Stimulated activated naive CD4-positive, alpha-beta T cell treated with Interleukin-2 at 50 U/mL for 16 hours (primary cell): ENCODE measurements at regions not wholly inside any gene's neighbourhood (a gene's known extent, or its start where the extent isn't known, plus 50 kb on each side); places are given as distances from the start of the nearest gene placed in this dataset.
"Not testable (repeated sequence)": the region's sequence is repeated elsewhere in the genome, so short reads cannot be mapped to it uniquely, and the experiment has no call there.

ENCODE experiments used
- DNase-seq: peaks from one replicate; lab custom pipeline; 2025; lab: John Stamatoyannopoulos, UW

DNA sequence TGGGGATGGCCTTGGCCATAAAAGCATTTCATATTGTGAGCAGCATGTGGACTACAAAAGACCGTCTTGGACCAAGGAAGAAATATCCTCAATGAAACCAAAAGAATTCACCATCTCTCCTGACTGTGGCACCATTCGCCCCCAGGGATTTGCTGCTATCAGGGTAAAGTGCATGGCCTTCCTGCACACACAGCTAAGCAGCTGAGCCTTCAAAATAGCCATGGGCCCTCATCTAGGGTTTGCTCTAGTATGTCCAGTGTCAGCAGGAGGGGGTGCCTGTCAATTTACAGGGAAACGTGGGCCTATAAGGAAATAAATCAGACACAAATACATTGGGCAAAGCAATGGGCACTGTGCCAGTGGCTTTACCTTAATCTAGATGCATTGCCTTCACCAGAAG, 296.6 kb upstream of the NBPF12 start:
- DNase-seq: not testable (repeated sequence)

DNA sequence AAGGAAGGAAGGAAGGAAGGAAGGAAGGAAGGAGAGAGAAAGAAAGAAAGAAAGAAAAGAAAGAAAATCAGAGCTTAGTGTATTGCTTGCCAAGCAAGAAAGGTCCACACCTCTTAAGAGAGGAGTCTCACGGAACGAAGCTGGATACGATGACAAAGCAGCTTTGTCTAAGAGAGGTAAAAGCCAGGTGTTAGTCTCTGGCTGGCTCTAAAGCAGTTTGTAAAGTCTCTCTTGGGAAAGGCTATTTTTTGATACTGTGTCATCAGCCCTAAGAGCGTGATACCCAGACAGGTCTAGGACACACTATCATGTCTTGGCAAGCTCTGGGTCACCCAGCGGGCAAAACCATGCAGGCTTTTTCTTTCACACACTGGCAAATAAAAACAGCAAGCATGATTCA, 297.5 kb upstream of the NBPF12 start:
- DNase-seq: not testable (repeated sequence)

DNA sequence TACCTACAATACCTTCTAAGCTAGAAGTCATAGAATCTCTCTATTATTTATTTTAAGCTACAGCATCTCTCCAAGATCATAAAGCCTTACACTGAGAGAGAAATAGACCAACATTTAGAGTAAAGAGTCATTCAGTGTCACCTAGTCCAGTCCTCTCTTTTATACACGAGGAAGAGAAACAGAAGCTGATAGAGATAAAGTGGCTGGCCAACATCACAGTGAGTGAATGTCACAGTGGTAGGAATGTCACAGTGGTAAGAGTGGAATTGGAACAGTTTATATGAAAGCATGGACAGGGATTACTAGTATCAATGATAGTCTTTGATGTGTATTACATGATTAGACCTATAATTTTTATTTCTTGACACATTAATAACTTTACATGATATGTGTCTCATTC, 307.8 kb upstream of the NBPF12 start:
- DNase-seq: not testable (repeated sequence)

DNA sequence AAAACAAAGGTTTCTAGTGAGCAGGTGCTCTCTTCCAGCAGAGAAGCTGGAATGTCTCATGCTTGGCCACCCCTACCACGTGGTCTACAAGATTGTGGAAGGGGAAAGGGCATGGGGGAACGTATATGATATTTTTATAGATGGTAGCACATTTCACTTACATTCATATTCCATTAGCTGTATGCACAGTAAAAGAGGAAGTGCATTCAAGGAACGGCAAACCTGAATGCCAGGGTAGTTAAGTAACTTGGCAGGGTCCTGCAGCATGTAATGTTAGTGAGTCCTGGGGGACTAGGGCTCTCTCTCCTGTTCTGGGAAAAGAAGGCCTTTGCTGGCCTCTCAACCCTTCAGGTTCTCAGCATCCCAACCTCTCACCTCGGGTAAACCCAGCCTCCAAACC, 319.5 kb upstream of the NBPF12 start:
- DNase-seq: not testable (repeated sequence)

DNA sequence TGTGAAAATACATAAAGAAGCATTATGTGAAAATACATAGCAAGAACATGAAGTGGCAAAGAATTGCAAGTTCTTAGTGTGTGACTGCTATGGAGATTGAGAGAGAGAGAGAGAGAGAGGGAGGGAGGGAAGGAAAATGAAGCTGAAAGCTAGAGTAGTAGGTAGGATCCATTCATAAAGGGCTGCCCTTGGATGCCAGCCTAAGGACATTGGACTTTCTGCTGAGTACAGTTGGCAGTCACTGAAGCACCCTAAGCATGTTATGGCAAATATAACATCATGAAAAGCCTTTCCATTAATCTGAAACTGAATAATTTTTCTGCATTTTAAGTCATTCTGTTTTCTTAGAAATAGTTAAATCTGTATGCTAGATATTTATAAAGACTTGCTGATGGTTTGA, 333.4 kb upstream of the NBPF12 start:
- not testable (repeated sequence) for DNase-seq

DNA sequence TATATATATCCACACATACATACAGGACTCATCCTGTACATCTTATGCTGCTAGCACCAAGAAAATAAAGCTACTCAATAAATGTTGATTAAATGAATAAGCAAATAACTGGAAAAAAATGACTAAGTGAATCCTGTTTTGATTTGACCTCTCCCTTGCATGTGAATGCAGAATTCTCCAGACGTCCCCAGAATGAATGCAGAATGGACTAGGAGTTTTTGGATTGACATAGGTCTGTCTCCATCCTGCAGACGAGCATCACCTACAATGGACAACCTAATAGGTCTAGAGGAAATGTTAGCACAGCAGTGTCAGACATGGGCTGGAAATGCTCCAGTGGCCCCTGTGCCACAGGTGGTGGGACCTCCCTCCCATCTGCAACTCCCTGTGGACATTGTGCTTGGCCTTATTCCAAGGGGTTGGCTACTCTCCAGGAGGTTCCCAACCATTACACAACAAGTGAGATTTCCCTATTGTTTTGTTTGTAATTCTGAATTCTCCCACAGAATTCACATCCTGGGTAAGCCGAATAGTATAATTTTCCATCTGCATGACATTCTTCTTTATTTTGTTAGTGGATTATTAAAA, 337.3 kb upstream of the NBPF12 start:
- not testable (repeated sequence) for DNase-seq

DNA sequence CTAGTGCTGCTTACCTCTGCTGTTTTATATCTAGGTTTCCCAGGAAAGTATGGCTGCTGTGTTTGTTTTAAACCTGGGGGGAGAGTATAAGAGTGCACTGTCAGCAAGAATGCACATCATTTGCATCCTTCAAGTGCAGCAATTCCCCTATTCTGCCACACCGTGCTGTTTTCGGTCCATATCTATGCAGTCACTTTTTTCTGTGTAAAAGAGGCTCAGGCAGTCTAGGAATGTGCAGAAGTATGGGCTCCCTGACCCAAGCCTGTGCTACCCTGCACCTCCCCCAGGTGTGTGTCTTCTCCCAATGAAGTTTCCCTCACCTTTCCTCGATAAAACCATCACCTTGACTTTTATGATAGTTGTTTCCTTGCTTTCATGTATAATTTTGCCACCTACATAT, 338.2 kb upstream of the NBPF12 start:
- DNase-seq: not testable (repeated sequence)

DNA sequence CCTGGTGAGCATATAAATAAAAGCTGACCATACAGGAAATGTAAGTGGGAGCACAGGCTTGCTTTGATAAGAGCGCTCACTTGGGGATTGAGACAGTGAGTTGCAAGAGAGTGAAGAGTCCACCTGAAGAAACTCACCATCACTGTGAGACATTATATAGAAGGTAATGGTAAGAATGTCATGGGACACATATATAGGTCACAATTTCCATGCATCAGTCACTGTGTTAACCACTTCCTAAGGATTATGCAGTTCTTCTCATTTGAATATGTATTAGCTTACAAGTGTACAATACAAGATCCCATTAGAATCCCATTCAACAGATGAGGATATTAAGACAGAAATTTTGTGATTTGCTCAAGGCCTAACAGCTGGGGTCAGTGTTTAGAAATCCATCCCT, 352.4 kb upstream of the NOTCH2NLA start:
- DNase-seq: not testable (repeated sequence)

DNA sequence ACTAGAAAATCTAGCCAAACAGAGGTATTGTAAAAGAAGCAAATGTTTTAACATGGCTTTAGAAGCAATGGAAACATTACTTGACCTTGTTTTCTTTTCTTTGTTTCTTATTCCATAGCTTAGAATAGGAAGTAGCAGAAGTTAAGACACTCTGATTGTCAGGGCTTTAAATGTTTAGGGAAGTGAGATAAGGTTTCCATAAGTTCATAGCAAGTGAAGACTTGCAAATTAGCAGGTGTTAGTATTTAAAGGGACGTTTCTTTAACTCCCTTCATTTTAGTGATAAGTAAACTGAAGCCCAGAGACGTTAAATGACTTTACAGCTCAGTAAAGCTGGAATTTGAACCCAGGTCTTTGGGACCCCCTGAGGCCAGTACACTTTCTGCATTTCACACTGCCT, 338.7 kb upstream of the NOTCH2NLA start:
- not testable (repeated sequence) for DNase-seq

DNA sequence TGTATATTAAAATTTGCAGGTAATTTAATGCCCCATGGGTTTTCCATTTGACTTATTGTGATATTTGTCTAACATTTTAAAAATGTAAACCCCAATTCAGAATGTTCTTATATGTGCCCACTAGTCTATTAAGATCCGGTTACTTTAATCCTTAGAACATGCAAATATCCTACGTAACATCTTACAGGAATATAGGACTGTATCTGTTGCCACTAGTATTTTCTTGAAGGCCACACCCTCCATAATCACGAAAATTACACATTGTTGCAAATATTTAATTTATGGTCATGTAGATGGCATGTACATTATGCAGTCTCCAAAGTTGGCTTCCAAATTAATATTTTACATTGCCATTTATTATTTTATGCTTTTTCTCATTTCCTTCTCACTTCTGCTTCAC, 329.2 kb upstream of the NOTCH2NLA start:
- not testable (repeated sequence) for DNase-seq

DNA sequence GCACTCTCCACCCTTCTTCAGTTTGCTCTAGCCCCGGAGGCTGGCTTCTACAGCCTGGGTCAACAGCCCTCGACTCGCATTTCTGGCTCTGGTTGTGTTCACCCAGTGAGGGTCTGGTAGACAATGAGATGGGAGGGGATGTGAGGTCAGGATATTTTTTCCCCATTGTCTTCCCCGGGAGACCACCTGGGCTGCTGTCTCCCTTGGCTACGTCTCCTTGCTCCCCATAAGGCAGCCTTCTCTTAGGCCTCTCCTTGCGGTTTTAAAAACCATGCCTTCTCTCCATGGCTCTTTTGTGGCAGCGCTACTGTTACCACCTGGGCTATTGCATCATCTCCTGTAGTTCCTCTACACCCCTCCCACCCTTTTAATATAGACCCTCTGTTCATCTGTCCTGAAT, 327.6 kb upstream of the NOTCH2NLA start:
- not testable (repeated sequence) for DNase-seq

DNA sequence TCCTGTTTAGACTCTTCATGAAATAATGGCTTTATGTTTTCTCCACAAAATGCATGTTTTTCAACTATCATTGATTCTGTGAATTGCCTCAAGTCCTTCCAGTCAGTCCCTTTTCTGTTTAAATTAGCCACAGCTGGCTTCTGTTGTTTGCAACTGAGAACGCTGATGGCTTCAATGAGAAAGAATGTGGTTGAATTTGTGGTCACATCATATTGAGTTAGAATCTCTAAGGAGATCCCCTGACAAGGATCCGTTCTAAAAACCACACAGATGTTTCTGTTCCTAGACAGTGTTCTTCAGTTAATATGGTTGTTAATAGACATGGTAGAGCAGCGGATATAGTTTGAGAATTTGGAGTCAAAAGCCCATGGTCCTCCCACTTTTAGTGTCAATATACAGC, 323.6 kb upstream of the NOTCH2NLA start:
- not testable (repeated sequence) for DNase-seq

DNA sequence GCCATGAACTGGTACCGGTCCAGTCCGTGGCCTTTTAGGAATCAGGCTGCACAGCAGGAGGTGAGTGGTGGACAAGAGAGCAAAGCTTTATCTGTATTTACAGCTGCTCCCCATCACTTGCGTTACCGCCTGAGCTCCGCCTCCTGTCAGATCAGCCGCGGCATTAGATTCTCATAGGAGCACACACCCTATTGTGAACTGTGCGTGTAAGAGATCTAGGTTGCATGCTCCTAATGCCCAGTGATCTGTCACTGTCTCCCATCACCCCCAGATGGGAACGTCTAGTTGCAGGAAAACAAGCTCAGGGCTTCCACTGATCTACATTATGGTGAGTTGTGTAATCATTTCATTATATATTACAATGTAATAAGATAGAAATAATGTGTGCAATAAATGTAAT, 319.9 kb upstream of the NOTCH2NLA start:
- DNase-seq: not testable (repeated sequence)

DNA sequence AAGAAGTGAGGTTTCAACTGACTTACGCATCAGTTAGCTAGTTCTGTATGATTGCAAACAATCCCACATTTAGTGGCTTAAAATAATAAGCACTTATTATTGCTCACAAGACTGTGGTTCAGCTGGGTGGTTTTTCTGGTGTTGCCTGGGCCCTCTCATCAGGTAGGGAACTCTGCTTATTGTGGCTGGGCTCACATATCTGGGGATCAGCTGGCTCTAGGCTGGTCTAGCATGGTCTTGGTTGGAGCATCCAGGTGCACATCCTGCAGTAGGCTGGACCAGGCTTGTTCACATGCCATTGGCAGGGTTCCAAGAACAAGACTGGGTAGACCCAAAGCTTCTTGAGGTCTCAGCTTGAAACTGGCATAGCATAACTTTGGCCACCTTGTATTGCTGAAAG, 317.4 kb upstream of the NOTCH2NLA start:
- DNase-seq: not testable (repeated sequence)

DNA sequence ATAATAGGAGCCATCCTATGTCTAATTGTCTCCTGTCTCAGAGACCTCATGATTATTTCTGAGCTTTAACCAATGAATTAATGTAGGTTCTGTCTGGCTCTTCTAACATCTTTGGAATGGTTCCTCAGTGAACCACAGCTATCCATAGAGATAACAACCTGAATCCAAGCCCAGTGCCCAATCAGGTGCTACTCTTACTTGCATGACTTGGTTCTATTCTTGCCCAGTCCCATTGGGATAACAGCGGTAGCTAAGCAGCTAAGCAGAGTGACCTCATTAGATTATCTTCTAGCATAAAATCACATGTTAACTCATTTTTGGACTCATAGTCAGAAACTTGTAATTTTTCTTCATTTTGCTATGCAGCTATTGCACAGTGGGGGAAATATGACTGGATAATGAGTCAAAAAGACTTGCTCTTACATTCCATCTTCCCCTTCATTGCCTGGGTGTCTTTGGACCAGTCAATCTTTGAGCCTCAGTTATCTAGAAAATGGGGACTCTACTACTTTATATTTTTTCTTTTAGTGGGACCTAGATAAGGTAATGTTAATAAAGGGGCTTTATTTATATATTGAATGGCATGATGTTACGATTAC, 309.1 kb upstream of the NOTCH2NLA start:
- not testable (repeated sequence) for DNase-seq

DNA sequence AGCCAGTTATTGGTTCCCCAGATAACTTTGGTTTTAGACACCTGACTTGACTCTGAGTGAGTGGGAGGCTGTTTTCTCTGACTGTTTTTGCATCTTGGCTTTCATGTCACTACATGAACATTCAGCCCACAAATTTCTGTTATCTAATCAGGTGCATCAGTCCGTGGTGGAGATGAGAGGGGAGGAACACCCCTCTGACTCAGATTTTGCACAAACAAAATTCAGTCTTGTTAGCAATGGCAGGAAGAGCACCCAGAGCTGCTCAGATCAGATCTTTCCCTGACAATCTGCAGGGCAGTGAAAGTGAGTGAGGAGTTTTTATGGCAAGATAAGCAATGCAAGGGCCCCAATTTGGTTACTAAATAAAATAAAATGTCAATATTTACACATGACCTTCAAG, 307.2 kb upstream of the NOTCH2NLA start:
- not testable (repeated sequence) for DNase-seq

DNA sequence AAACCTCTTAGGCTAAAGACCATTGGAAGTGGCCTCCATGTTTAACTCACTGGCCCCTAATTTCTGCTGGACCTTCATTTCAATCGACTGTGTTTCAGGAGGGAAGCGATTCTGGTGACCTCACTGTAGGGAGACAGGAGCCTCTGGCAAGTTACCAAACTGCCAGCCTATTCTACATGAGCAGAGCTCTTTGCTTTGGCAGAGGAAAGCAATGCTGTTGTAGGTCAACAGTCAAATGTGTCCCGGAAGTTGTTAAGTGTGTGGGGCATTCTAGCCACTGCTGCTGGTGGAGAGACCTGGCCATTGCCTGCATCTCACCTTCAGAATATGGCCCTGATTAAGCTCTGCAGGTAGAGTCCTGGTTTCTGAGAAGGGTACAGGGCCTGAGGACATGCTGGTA, 306.8 kb upstream of the NOTCH2NLA start:
- not testable (repeated sequence) for DNase-seq

DNA sequence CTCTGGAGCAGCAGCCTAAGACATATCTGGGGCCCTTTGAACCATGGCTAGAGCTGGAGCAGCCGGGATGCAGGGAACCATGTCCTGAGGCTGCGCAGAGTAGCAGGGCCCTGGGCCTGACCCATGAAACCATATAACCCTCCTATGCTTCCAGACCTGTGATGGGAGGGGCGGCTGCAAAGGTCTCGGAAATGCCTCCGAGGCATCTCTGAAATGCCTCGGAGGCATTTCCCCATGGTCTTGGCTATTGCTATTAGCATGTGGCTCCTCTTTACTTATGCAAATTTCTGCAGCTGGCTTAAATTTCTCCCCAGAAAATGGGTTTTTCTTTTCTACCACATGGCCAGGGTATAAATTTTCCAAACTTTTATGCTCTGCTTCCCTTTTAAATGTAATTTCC, 302.1 kb upstream of the NOTCH2NLA start:
- not testable (repeated sequence) for DNase-seq

DNA sequence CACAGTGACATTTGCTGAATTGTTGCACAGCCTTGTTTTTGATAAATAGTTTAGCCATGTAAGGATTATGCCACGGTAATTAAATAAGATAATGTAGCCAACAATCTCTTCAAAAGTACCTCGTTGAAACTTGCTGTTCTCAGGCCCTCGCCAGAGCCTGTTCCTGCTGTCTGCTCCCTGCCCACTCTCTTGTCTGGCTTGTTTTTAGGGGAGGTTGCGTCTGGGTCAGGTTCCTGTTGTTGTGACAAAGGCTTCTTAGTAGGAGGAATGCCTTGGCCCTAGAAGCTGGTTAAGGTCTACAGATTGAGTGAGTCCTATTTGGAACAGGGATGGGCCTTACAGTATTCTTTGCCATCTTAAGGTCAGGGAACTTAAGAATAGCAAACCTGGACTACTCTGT, 294.0 kb upstream of the NOTCH2NLA start:
- not testable (repeated sequence) for DNase-seq

DNA sequence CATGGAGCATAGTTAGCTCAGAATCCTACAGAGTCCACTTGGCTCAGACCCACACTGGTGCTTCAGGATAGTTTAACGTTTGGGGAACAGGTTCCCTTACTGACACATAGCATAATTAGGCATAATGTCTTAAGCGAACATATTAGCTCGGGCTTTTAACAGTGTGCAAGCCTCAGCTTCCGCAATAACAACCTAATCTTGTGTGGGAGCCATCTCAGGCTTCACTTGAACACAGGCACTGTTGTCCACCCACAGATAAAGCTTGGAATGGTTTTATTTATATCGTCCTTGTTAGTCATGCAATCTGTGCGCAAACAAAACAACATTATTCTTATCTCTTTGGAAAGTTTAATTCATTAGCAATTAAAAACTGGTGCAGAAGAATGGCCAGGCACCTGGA, 293.5 kb upstream of the NOTCH2NLA start:
- DNase-seq: not testable (repeated sequence)

DNA sequence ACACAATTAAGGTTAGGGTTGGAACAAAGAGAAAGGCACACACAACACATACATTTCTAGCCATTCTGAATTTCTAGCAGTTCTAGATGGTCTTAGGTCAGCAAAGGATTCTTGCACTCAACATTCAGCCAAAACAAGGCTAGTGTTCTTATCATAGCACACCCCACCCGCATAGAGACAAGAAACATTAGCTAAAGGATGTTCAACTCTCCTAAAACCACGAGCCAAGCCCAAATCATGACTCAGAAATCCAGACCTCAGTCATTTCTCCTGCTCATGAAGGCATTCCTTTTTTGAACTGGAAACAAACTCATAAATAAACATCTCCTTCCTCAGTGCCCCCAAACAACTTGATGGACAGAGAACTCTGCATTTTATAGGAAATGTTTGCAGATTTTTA, 293.0 kb upstream of the NOTCH2NLA start:
- DNase-seq: not testable (repeated sequence)

DNA sequence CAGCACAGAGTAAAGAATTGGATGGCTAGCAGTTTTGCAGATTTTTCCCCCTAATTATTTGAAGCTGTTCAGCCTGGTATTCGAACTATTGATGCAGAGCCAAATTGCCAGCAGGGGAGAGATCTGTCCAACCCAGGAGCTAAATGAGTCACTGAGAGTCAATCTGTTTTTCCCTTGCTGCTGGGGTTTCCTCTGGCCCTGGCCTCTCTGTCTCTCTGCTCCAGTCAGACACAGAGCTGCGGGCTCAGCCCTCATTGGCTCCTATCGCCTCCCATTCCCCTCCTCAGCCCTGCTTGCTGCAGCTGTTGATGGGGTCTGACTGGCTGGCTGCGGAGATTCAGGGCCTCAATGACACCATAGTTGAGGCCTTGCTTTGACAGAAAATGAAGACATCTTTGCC, 284.9 kb upstream of the NOTCH2NLA start:
- DNase-seq: not testable (repeated sequence)

DNA sequence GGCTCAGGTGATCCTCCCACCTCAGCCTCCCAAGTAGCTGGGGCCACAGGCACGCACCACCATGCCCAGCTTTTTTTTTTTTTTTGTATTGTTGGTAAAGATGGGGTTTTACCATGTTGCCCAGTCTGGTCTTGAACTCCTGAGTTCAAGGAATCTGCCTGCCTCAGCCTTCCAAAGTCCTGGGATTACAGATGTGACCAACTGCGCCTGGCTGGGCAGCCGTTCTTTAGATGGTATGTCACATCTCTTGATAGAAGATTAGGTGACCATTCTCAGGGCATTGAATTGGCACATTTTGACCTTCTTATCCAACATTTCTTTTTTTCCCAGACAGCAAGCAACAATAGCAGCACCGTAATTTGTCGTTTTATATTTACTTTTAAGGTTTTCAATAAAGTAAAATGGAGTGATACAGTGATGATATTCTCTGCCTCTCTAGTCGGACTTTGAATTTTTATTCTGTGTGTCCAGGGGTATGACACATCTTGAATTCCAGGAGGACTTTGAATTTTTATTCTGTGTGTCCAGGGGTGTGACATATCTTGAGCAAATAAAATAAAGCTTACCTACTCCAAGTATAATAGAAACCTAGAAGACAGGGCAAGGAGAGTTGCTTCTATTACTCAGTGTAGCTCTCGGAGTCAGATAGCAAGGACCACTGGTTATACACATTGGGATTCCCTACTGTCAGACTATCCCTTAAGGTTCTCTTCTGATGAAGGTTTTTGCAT, 282.4 kb upstream of the NOTCH2NLA start:
- not testable (repeated sequence) for DNase-seq
